ENCODE measurements at regions not wholly inside any gene's neighbourhood (a gene's known extent, or its start where the extent isn't known, plus 50 kb on each side); places are given as distances from the start of the nearest gene placed in this dataset.
A peak's percentile ranks its signal among the peaks of the same experiment; 100 is the strongest.
"Not testable (repeated sequence)": the region's sequence is repeated elsewhere in the genome, so short reads cannot be mapped to it uniquely, and the experiment has no call there.

GRCh38 chrX:7522860-7523259 lies 320.1 kb upstream of the VCX start:
- no peaks in the 10 kb centered on the region for H3K27me3 ChIP-seq (ENCODE audit: control insufficient read depth, insufficient read depth, low read length)
- no peak overlapping the region for H3K4me3 ChIP-seq (ENCODE audit: insufficient read depth, low read depth, low read length)
- H3K36me3 ChIP-seq (replicated peaks; ENCODE audit: control insufficient read depth, insufficient read depth, low read length), result no peaks in the 10 kb centered on the region
- no peak for DNase-seq

DNA sequence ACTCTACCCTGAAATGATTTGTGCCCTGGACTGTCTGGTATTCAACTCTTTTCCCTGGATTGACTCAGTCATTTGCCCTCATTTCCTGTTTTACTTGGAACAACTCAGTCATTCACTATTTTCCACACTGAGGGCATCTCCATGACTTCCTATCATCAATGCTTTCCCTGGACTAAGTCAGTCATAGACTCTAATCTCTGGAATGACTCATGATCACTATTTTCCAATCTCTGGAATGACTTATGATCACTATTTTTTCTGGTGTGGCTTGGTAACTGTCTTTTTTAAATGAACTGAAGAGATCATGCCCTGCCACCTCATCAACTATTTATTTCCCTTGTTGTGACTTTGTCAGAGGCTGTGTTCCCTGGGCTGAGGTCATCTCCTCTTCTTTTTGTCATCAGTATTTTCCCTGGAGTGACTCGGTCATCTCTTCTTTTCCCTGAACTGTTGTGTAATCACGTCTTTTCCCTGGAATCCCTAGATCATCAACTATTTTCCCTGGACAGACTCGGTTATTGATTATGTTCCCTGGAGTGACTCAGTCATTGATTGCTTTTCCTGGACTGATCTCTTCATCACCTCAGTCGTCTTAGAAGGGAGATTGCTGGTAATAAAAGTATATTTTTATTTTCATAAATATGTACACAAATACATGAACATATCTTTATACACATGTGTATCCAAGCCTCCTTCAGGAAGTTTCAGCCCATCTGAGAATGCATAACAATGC lies 327.1 kb upstream of the VCX start:
- H3K27me3 ChIP-seq (ENCODE audit: control insufficient read depth, insufficient read depth, low read length), result no peaks in the 10 kb centered on the region
- no peaks in the 10 kb centered on the region for H3K36me3 ChIP-seq (replicated peaks; ENCODE audit: control insufficient read depth, insufficient read depth, low read length)
- no peak for DNase-seq
- H3K4me3 ChIP-seq (ENCODE audit: insufficient read depth, low read depth, low read length), result no peak overlapping the region

DNA sequence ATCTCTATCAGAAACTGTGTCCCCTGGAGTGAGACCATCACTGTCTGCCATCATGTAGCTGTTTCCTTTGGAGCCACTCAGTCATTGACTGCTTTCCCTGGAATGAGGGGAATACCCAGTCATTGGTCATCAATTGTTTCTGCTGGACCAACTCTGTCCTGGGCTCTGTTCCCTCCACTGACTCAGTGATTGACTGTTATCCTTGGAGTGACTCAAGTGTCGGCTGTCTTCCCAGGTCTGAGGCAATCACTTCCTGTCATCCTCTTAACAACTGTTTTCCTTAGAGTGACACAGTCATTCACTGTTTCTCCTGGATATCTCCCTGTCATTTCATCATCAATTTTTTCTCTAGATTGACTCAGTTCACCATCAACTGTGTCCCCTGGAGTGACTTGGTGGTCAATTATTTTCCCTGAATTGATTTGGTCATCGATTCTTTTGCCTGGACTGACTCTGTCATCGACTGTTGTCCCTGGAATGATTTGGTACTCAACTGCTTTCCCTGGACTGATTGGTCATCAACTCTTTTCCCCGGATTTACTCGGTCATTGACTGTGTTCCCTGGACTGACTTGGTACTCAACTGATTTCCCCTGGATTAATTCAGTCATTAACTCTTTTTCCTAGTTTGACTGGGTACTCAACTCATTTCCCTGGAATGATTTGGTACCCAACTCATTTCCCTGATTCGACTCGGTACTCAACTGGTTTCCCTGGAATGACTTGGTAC lies 327.9 kb upstream of the VCX start:
- no peak for DNase-seq

GRCh38 chrX:7512845-7513244 lies 330.1 kb upstream of the VCX start:
- DNase-seq, result no peak
- Histone ChIP-seq H3K36me3 (replicated peaks; ENCODE audit: control insufficient read depth, insufficient read depth, low read length) (no peaks in the 10 kb centered on the region), H3K4me3 (ENCODE audit: insufficient read depth, low read depth, low read length) (no peak overlapping the region)

More for the DNA sequence above, 327.9 kb upstream of the VCX start:
- Histone ChIP-seq H3K4me3 (ENCODE audit: insufficient read depth, low read depth, low read length) (no peak overlapping the region), H3K36me3 (replicated peaks; ENCODE audit: control insufficient read depth, insufficient read depth, low read length) (no peaks in the 10 kb centered on the region), H3K27me3 (ENCODE audit: control insufficient read depth, insufficient read depth, low read length) (no peaks in the 10 kb centered on the region)

DNA sequence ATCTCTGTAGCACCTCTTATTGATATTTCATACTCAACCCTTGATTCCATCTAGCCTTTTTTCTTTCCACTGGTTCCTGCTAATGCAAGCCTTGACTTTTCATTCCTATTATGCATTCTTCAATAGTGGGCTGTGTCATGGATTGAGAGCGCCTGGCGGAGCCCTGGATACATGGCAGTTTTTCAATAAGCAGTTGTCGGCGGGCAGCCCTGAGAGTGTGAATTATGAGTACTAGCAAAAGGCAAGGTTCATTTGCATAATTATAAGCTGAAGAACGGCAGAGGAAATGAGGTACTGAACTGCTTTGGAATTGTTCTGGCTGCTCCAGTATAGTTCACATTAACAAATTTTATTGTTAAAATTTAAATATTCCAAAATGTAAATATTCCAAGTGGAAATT lies 339.7 kb upstream of the VCX start:
- Histone ChIP-seq H3K36me3 (replicated peaks; ENCODE audit: control insufficient read depth, insufficient read depth, low read length) (no peaks in the 10 kb centered on the region), H3K27me3 (ENCODE audit: control insufficient read depth, insufficient read depth, low read length) (no peaks in the 10 kb centered on the region), H3K4me3 (ENCODE audit: insufficient read depth, low read depth, low read length) (no peak overlapping the region)
- DNase-seq, result no peak

More at GRCh38 chrX:7512845-7513244, 330.1 kb upstream of the VCX start:
- H3K27me3 ChIP-seq (ENCODE audit: control insufficient read depth, insufficient read depth, low read length), result no peaks in the 10 kb centered on the region

- no peaks in the 10 kb centered on the region for H3K27me3 ChIP-seq (ENCODE audit: control insufficient read depth, insufficient read depth, low read length)
- H3K4me3 ChIP-seq (ENCODE audit: insufficient read depth, low read depth, low read length), result no peak overlapping the region
- DNase-seq, result no peak
- H3K36me3 ChIP-seq (replicated peaks; ENCODE audit: control insufficient read depth, insufficient read depth, low read length), result no peaks in the 10 kb centered on the region
Measured at GRCh38 chrX:7500386-7500785, 342.6 kb upstream of the VCX start.

DNA sequence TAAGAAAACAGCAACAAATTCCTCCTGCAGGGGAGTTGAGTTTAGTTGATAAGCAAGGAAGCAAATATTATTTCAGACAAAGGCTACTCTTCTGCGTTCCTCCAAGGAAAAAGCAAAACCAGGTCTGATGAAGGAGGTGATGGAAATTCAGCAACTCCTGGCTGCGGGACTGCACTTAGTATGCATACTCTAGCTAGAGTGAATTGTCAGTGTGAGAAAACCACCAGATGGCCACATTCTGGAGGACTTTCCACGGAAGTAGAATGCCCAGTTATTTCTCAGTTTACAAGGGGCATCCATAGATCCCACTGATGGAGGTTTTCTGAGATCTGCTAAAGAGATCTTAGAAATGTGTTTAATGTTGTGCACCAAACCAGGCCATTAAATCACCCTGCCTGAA lies 338.6 kb upstream of the PUDP start:
- no peak for DNase-seq
- no peaks in the 10 kb centered on the region for H3K27me3 ChIP-seq (ENCODE audit: control insufficient read depth, insufficient read depth, low read length)
- H3K36me3 ChIP-seq (replicated peaks; ENCODE audit: control insufficient read depth, insufficient read depth, low read length), result no peaks in the 10 kb centered on the region
- H3K4me3 ChIP-seq (ENCODE audit: insufficient read depth, low read depth, low read length), result no peak overlapping the region

GRCh38 chrX:7485061-7485460 lies 337.1 kb upstream of the PUDP start:
- no peaks in the 10 kb centered on the region for H3K27me3 ChIP-seq (ENCODE audit: control insufficient read depth, insufficient read depth, low read length)
- no peak overlapping the region for H3K4me3 ChIP-seq (ENCODE audit: insufficient read depth, low read depth, low read length)
- no peak for DNase-seq
- no peaks in the 10 kb centered on the region for H3K36me3 ChIP-seq (replicated peaks; ENCODE audit: control insufficient read depth, insufficient read depth, low read length)

- no peak overlapping the region for H3K4me3 ChIP-seq (ENCODE audit: insufficient read depth, low read depth, low read length)
- no peak for DNase-seq
- H3K27me3 ChIP-seq (ENCODE audit: control insufficient read depth, insufficient read depth, low read length), result no peaks in the 10 kb centered on the region
- H3K36me3 ChIP-seq (replicated peaks; ENCODE audit: control insufficient read depth, insufficient read depth, low read length), result no peaks in the 10 kb centered on the region
Measured at GRCh38 chrX:7480721-7481120, 332.8 kb upstream of the PUDP start.

DNA sequence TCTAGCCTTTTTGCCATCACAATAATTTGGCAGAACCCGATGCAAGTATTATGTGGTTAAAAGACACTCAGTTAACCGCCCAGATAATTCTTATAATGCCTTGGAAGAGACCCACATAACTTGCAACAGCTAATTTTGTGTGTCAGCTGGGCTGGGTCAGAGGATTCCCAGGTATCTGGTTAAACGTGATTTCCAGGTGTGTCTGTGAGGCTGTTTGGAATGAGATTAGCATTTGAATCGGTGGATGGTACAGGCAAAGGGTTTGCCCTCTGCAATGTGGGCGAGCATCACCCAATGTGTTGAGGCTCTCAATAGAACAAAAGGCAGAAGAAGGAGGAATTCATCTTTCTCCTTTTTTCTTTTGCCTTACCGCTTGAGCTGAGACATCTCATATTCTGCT lies 314.2 kb upstream of the PUDP start:
- no peaks in the 10 kb centered on the region for H3K27me3 ChIP-seq (ENCODE audit: control insufficient read depth, insufficient read depth, low read length)
- H3K36me3 ChIP-seq (replicated peaks; ENCODE audit: control insufficient read depth, insufficient read depth, low read length), result no peaks in the 10 kb centered on the region
- no peak overlapping the region for H3K4me3 ChIP-seq (ENCODE audit: insufficient read depth, low read depth, low read length)
- DNase-seq, result peak; percentile 3

DNA sequence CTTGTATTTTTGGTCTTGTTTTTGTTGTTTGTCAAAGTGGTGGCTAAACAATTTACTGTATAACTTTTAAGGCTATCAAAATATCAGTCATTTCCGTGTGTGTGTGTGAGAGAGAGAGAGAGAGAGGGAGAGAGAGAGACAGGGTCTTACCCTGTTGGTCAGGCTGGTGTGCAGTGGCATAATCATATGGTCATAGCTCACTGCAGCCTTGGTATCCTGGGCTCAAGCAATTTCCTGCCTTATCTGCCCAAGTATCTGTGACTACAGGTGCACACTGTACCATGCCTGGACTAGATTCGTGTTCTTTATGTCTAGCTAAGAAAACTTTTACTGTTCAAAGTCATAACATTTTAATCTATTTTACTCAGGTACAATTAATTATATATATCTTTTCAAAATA lies 313.1 kb upstream of the PUDP start:
- not testable (repeated sequence) for H3K27me3 ChIP-seq (ENCODE audit: control insufficient read depth, insufficient read depth, low read length); DNase-seq; H3K4me3 ChIP-seq (ENCODE audit: insufficient read depth, low read depth, low read length); H3K36me3 ChIP-seq (replicated peaks; ENCODE audit: control insufficient read depth, insufficient read depth, low read length)

GRCh38 chrX:7447801-7448499 lies 300.0 kb upstream of the PUDP start:
- H3K4me3 ChIP-seq (ENCODE audit: insufficient read depth, low read depth, low read length), result no peak overlapping the region
- H3K27me3 ChIP-seq (ENCODE audit: control insufficient read depth, insufficient read depth, low read length), result peaks cover 17% of the 10 kb centered on the region; the same call in 1 of the 2 replicates
- DNase-seq, result no peak
- no peaks in the 10 kb centered on the region for H3K36me3 ChIP-seq (replicated peaks; ENCODE audit: control insufficient read depth, insufficient read depth, low read length)

DNA sequence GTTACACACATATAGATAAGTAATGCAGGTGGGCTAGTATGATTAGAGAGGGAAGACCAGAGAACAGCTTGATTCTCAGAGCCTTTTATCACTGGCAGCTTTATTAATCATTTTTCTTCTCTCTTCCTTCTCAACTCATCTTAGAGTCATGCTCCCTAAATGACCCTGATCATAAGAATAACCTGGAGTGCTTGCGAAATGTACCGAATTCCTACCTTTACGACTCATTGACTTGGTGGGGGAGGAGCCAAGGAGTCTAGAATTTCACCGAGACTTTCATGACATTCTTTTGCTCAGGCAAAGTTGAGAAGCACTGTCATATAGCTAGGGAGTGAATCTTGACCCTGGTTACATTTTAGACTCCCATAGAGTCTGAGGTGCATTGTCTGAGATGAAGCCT lies 298.9 kb upstream of the PUDP start:
- no peak for DNase-seq
- Histone ChIP-seq H3K27me3 (ENCODE audit: control insufficient read depth, insufficient read depth, low read length) (peaks cover 17% of the 10 kb centered on the region; the same call in 1 of the 2 replicates), H3K4me3 (ENCODE audit: insufficient read depth, low read depth, low read length) (no peak overlapping the region), H3K36me3 (replicated peaks; ENCODE audit: control insufficient read depth, insufficient read depth, low read length) (no peaks in the 10 kb centered on the region)

DNA sequence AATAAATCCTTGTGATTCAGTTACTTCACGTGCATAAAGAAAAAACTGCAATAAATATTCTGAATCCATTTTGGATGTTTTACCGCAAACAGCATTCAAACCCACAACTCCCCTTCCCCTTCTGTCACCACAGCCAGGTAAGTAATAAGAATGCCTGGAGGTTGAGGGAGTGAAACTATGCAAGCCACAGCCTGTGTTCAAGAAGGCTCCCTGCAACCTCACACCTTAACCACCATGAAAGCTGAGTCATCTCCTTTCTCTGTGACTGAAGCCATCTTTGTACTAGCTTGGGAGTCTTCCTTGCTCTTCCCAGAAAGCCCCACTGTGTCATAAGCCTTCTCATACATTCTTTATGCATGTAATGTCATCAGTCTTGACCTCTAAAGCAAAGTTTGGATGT lies 297.0 kb upstream of the PUDP start:
- no peak for DNase-seq
- Histone ChIP-seq H3K27me3 (ENCODE audit: control insufficient read depth, insufficient read depth, low read length) (peaks cover 9% of the 10 kb centered on the region; the same call in 1 of the 2 replicates), H3K4me3 (ENCODE audit: insufficient read depth, low read depth, low read length) (no peak overlapping the region), H3K36me3 (replicated peaks; ENCODE audit: control insufficient read depth, insufficient read depth, low read length) (no peaks in the 10 kb centered on the region)

- Histone ChIP-seq H3K27me3 (ENCODE audit: control insufficient read depth, insufficient read depth, low read length) (no peaks in the 10 kb centered on the region; the same call in 1 of the 2 replicates), H3K36me3 (replicated peaks; ENCODE audit: control insufficient read depth, insufficient read depth, low read length) (no peaks in the 10 kb centered on the region), H3K4me3 (ENCODE audit: insufficient read depth, low read depth, low read length) (no peak overlapping the region)
- no peak for DNase-seq
Measured at GRCh38 chrX:7441586-7441985, 293.6 kb upstream of the PUDP start.
